SK-N-SH (cell line): ENCODE measurements at regions not wholly inside any gene's neighbourhood (a gene's known extent, or its start where the extent isn't known, plus 50 kb on each side); places are given as distances from the start of the nearest gene placed in this dataset.

ENCODE experiments used
- CTCF ChIA-PET: fragments of 300-600, 350-600 bp; formaldehyde crosslinking; extraction: SDS; loops from one replicate; lab custom pipeline; 2021; lab: Yijun Ruan, JAX
- POLR2A ChIA-PET: fragments of 350-600 bp; sonication (Branson Sonifier 250); formaldehyde crosslinking; extraction: SDS; loops from one replicate; lab custom pipeline; 2020; ENCODE audit warnings: antibody characterized with exemption, inconsistent platforms; lab: Yijun Ruan, JAX
- DNase-seq: peaks from one replicate; pipeline ENCODE4 v3.0.0; 2012
- H2AFZ ChIP-seq: fragments of 200-600 bp; sonication (generic); 2 replicates; pipeline ENCODE4 v1.8.1; 2016; ENCODE audit warnings: antibody characterized with exemption, mild to moderate bottlenecking, low read depth
- H3F3A ChIP-seq: fragments of 200-600 bp; sonication (generic); replicated peaks from 2 replicates; pipeline ENCODE3; 2016; ENCODE audit warnings: antibody characterized with exemption, mild to moderate bottlenecking; ENCODE audit not compliant: insufficient read depth
- H3K27ac ChIP-seq, 2 experiments: fragments of 200-500 bp in 1 of 2; fragments of 200-600 bp in 1 of 2; sonication (Bioruptor generic) in 1 of 2; sonication (generic), shearing (Covaris generic) in 1 of 2; 2 replicates each; pipeline versions ENCODE4 v1.5.1 to v1.6.1; 2014 to 2016; ENCODE audit warnings: low read depth in 2 of 2, inconsistent platforms in 1 of 2, low read length in 1 of 2, mild to moderate bottlenecking in 1 of 2, mixed read lengths in 1 of 2
- H3K27me3 ChIP-seq: fragments of 200-600 bp; sonication (generic), shearing (Covaris generic); 2 replicates; pipeline ENCODE4 v1.6.1; 2016; ENCODE audit warnings: mixed run types; ENCODE audit not compliant: insufficient read depth
- H3K36me3 ChIP-seq, 2 experiments: fragments of 200-500 bp in 1 of 2; fragments of 200-600 bp in 1 of 2; sonication (Bioruptor generic) in 1 of 2; sonication (generic) in 1 of 2; replicated peaks in 1 of 2; 2 replicates each; pipeline versions ENCODE3 to v1.5.1; 2014 to 2016; ENCODE audit warnings: low read length in 1 of 2, mild to moderate bottlenecking in 1 of 2; ENCODE audit not compliant: insufficient read depth in 2 of 2, control insufficient read depth in 1 of 2
- H3K4me1 ChIP-seq, 2 experiments: fragments of 200-500 bp in 1 of 2; fragments of 200-600 bp in 1 of 2; sonication (Bioruptor generic) in 1 of 2; sonication (generic), shearing (Covaris generic) in 1 of 2; 2 replicates each; pipeline versions ENCODE4 v1.5.1 to v1.6.1; 2014 to 2016; ENCODE audit warnings: low read depth in 1 of 2, low read length in 1 of 2, mixed run types in 1 of 2; ENCODE audit not compliant: insufficient read depth in 2 of 2, control insufficient read depth in 1 of 2
- H3K4me2 ChIP-seq: fragments of 200-600 bp; sonication (generic), shearing (Covaris generic); 2 replicates; pipeline ENCODE4 v1.6.1; 2017; ENCODE audit warnings: mixed run types
- H3K4me3 ChIP-seq, 2 experiments: fragments of 200-500 bp in 1 of 2; fragments of 200-600 bp in 1 of 2; sonication (Bioruptor generic) in 1 of 2; sonication (generic), shearing (Covaris generic) in 1 of 2; 2 replicates each; pipeline versions ENCODE4 v1.5.1 to v1.8.1; 2014 to 2016; ENCODE audit warnings: low read depth in 2 of 2, inconsistent platforms in 1 of 2, low read length in 1 of 2, mild to moderate bottlenecking in 1 of 2, mixed read lengths in 1 of 2, moderate library complexity in 1 of 2
- H3K79me2 ChIP-seq: fragments of 200-600 bp; sonication (generic); 2 replicates; pipeline ENCODE4 v1.8.1; 2017; ENCODE audit warnings: mild to moderate bottlenecking; ENCODE audit not compliant: insufficient read depth
- H3K9ac ChIP-seq: fragments of 200-600 bp; sonication (generic); 2 replicates; pipeline ENCODE4 v1.6.1; 2017; ENCODE audit warnings: mixed run types
- H3K9me2 ChIP-seq: fragments of 200-600 bp; sonication (generic); 2 replicates; pipeline ENCODE4 v1.6.1; 2017; ENCODE audit warnings: mixed run types
- H3K9me3 ChIP-seq: fragments of 200-600 bp; sonication (generic); 2 replicates; pipeline ENCODE4 v1.6.1; 2017; ENCODE audit warnings: mixed run types, mild to moderate bottlenecking, moderate library complexity
- H4K20me1 ChIP-seq: fragments of 200-600 bp; sonication (generic); 2 replicates; pipeline ENCODE4 v1.6.1; 2017; ENCODE audit warnings: mild to moderate bottlenecking, mixed run types; ENCODE audit not compliant: insufficient read depth
- ELF1 ChIP-seq: IDR thresholded peaks from 2 replicates; pipeline ENCODE4 v1.4.0; 2012
- EZH2phosphoT487 ChIP-seq: fragments of 200-600 bp; sonication (generic); IDR thresholded peaks from 2 replicates; pipeline ENCODE4 v1.6.1; 2017; ENCODE audit warnings: low read depth, mixed run types, mild to moderate bottlenecking, antibody characterized with exemption, moderate library complexity, borderline replicate concordance
- FOXJ3 ChIP-seq: sonication (generic); formaldehyde crosslinking; IDR thresholded peaks from 2 replicates; pipeline ENCODE4 v1.5.1; 2020; ENCODE audit warnings: mild to moderate bottlenecking, missing genetic modification reagents
- FOXM1 ChIP-seq: IDR thresholded peaks from 2 replicates; pipeline ENCODE4 v1.4.0; 2012; ENCODE audit warnings: low read depth, mild to moderate bottlenecking
- GABPA ChIP-seq: IDR thresholded peaks from 2 replicates; pipeline ENCODE4 v1.4.0; 2012; ENCODE audit warnings: low read depth, mild to moderate bottlenecking
- GATA2 ChIP-seq: sonication (generic); formaldehyde crosslinking; IDR thresholded peaks from 2 replicates; pipeline ENCODE4 v1.5.0; 2020; ENCODE audit warnings: mild to moderate bottlenecking, missing genetic modification reagents
- JUND ChIP-seq: IDR thresholded peaks from 2 replicates; pipeline ENCODE4 v1.4.0; 2012
- MEF2A ChIP-seq: IDR thresholded peaks from 2 replicates; pipeline ENCODE4 v1.4.0; 2012; ENCODE audit warnings: low read depth, borderline replicate concordance
- MXI1 ChIP-seq: IDR thresholded peaks from 2 replicates; pipeline ENCODE4 v1.6.1; 2012; ENCODE audit warnings: mild to moderate bottlenecking, low read depth, low read length, improper control_type of control experiment
- NFIC ChIP-seq: IDR thresholded peaks from 2 replicates; pipeline ENCODE4 v1.4.0; 2012; ENCODE audit warnings: borderline replicate concordance
- RCOR1 ChIP-seq: fragments of 150-350 bp; IDR thresholded peaks from 2 replicates; pipeline ENCODE4 v1.6.1; 2017; ENCODE audit warnings: antibody characterized with exemption, low read length
- RFX5 ChIP-seq: IDR thresholded peaks from 2 replicates; pipeline ENCODE4 v1.6.1; 2012; ENCODE audit warnings: mild to moderate bottlenecking, improper control_type of control experiment, low read length
- RXRA ChIP-seq: IDR thresholded peaks from 2 replicates; pipeline ENCODE4 v1.4.0; 2012; ENCODE audit warnings: low read depth, mild to moderate bottlenecking, borderline replicate concordance
- TCF12 ChIP-seq: IDR thresholded peaks from 2 replicates; pipeline ENCODE4 v1.4.0; 2012
- YY1 ChIP-seq: IDR thresholded peaks from 2 replicates; pipeline ENCODE4 v1.4.0; 2012; ENCODE audit warnings: low read depth, mild to moderate bottlenecking
- WGBS: methylation state at CpG from one replicate; pipeline ENCODE4 v1.1.6; 2017; ENCODE audit warnings: low lambda C conversion rate; 5-methylcytosine and 5-hydroxymethylcytosine counted together
- TF ChIP-seq, protein P1 (sequence below): IDR thresholded peaks from 2 replicates; pipeline ENCODE4 v1.4.0; 2012; ENCODE audit warnings: low read depth
- TF ChIP-seq, protein P2 (sequence below): IDR thresholded peaks from 2 replicates; pipeline ENCODE4 v1.4.0; 2012; ENCODE audit warnings: low read depth, borderline replicate concordance
- TF ChIP-seq, protein P3 (sequence below): IDR thresholded peaks from 2 replicates; pipeline ENCODE4 v1.4.0; 2012; ENCODE audit warnings: low read depth, borderline replicate concordance
- TF ChIP-seq, protein P4 (sequence below): fragments of 200-600 bp; sonication (generic); IDR thresholded peaks from 2 replicates; pipeline ENCODE4 v1.6.1; 2017; ENCODE audit warnings: antibody characterized with exemption, mild to moderate bottlenecking, moderate library complexity

DNA sequence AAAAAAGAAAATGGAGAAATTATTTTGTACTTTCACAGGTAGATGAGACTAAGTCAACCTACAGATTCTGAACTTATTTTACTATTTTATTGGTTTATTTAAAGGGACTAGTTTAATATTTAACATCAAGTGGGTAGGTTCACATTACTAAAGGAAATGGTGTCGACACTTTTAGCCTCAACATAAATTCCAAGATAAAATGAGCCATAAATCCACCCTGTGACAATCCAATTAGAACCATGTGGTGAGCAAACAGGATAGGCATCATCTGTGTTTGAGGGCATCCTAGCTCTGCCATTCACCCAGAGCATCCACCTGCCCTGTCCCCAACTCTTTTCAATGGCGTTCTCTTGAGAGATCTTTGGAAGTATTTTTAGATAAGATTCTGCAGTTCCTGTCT lies 92.8 kb upstream of the PMFBP1 start (continued):
- TF ChIP-seq JUND (no peak), EZH2phosphoT487 (no peak), ELF1 (no peak), FOXM1 (no peak), RFX5 (no peak)
- TF ChIP-seq, protein P1, sequence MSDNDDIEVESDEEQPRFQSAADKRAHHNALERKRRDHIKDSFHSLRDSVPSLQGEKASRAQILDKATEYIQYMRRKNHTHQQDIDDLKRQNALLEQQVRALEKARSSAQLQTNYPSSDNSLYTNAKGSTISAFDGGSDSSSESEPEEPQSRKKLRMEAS, result no peak
- TF ChIP-seq, protein P2, sequence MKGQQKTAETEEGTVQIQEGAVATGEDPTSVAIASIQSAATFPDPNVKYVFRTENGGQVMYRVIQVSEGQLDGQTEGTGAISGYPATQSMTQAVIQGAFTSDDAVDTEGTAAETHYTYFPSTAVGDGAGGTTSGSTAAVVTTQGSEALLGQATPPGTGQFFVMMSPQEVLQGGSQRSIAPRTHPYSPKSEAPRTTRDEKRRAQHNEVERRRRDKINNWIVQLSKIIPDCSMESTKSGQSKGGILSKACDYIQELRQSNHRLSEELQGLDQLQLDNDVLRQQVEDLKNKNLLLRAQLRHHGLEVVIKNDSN, result no peak

DNA sequence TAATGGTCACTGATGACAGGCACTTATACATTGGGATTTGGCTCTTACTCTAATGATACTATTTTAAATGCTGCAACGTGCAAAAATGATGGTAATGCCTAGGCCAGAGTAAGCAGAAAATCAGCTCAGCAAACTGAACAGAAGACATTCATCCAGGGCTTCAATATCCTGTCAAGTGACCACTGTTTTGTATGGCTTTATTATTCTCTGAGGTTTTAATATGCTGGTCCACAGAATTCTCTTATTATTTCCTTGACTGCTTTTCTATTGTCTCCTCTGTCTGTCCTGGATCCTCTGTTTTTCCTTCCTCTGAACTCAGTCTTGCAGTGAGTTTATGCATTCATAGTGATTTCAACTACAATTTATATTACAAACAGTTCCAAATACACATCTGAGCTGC lies 90.8 kb upstream of the PMFBP1 start:
- Histone ChIP-seq H3K4me3 (no peak overlapping the region), H3K36me3 (no peaks in the 10 kb centered on the region), H4K20me1 (no peaks in the 10 kb centered on the region), H3K9me2 (no peaks in the 10 kb centered on the region), H3K9ac (no peak overlapping the region), H3F3A (no peaks in the 10 kb centered on the region), H3K4me1 (no peaks in the 10 kb centered on the region; a peak in 1 of 4 replicates), H3K4me2 (no peak overlapping the region), H3K9me3 (no peaks in the 10 kb centered on the region), H3K27ac (no peak overlapping the region), H3K79me2 (no peaks in the 10 kb centered on the region), H2AFZ (no peak overlapping the region), H3K27me3 (no peaks in the 10 kb centered on the region)
- ChIA-PET POLR2A (interaction anchor here (0.6 kb wide), 1 partner anchor 63 kb away, joined by 4 read pairs; no protein-coding TSS in a partner anchor), CTCF (interaction anchor here (0.6 to 1.0 kb wide), 4 partner anchors 11 to 317 kb away, joined by 3 read pairs; no protein-coding TSS in a partner anchor)
- TF ChIP-seq YY1, result no peak
- TF ChIP-seq MXI1, result no peak
- TF ChIP-seq, protein P3, sequence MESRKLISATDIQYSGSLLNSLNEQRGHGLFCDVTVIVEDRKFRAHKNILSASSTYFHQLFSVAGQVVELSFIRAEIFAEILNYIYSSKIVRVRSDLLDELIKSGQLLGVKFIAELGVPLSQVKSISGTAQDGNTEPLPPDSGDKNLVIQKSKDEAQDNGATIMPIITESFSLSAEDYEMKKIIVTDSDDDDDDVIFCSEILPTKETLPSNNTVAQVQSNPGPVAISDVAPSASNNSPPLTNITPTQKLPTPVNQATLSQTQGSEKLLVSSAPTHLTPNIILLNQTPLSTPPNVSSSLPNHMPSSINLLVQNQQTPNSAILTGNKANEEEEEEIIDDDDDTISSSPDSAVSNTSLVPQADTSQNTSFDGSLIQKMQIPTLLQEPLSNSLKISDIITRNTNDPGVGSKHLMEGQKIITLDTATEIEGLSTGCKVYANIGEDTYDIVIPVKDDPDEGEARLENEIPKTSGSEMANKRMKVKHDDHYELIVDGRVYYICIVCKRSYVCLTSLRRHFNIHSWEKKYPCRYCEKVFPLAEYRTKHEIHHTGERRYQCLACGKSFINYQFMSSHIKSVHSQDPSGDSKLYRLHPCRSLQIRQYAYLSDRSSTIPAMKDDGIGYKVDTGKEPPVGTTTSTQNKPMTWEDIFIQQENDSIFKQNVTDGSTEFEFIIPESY, result no peak
- TF ChIP-seq MEF2A, result no peak
- TF ChIP-seq GABPA, result no peak
- 60% methylated on average over 1 of the region's 1 CpG for WGBS
- DNase-seq, result no peak

DNA sequence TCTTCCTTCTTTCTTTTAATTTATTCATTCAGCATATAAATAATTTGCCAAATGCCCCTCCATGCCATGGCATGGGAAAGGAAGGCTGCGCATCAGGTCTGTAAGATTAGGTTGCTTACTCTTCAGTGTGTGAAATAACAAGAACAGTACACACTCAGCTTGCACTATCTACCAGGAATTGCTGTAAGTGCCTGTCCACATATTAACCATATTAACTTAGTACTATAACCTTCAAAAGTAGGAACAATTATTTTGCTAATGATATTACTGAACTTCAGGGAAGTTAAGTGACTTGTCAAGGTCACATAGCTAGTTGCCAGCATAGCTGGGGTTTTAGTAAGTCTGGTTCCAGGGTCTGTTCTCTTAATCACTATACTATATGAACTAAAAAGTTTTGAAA lies 89.2 kb upstream of the PMFBP1 start:
- Histone ChIP-seq H3K27ac (no peak overlapping the region), H3K4me3 (no peak overlapping the region), H3K27me3 (no peaks in the 10 kb centered on the region), H4K20me1 (no peaks in the 10 kb centered on the region), H3F3A (no peaks in the 10 kb centered on the region), H3K9ac (no peak overlapping the region), H3K79me2 (no peaks in the 10 kb centered on the region), H3K9me2 (no peaks in the 10 kb centered on the region), H3K4me2 (no peak overlapping the region), H3K4me1 (no peaks in the 10 kb centered on the region; a peak in 1 of 4 replicates), H2AFZ (no peak overlapping the region), H3K36me3 (no peaks in the 10 kb centered on the region), H3K9me3 (no peaks in the 10 kb centered on the region)
- ChIA-PET CTCF (interaction anchor here (2.1 kb wide), 1 partner anchor 19 kb away, joined by 9 read pairs; no protein-coding TSS in a partner anchor), POLR2A (no interaction called here)
- no peak for DNase-seq
- WGBS, result 84% methylated on average over 1 of the region's 1 CpG
- TF ChIP-seq FOXJ3 (CRISPR knock-in tag), result no peak
- TF ChIP-seq RCOR1, result no peak
- TF ChIP-seq, protein P1, result no peak
- TF ChIP-seq ELF1, result no peak
- TF ChIP-seq, protein P4, sequence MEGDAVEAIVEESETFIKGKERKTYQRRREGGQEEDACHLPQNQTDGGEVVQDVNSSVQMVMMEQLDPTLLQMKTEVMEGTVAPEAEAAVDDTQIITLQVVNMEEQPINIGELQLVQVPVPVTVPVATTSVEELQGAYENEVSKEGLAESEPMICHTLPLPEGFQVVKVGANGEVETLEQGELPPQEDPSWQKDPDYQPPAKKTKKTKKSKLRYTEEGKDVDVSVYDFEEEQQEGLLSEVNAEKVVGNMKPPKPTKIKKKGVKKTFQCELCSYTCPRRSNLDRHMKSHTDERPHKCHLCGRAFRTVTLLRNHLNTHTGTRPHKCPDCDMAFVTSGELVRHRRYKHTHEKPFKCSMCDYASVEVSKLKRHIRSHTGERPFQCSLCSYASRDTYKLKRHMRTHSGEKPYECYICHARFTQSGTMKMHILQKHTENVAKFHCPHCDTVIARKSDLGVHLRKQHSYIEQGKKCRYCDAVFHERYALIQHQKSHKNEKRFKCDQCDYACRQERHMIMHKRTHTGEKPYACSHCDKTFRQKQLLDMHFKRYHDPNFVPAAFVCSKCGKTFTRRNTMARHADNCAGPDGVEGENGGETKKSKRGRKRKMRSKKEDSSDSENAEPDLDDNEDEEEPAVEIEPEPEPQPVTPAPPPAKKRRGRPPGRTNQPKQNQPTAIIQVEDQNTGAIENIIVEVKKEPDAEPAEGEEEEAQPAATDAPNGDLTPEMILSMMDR, result no peak
- TF ChIP-seq GATA2 (CRISPR knock-in tag), result no peak
- TF ChIP-seq MXI1, result no peak
- no peak for TF ChIP-seq RXRA
- no peak for TF ChIP-seq NFIC
- no peak for TF ChIP-seq RFX5
- TF ChIP-seq TCF12, result no peak
- TF ChIP-seq FOXM1, result no peak
